K562 (cell line): ENCODE measurements at regions not wholly inside any gene's neighbourhood (a gene's known extent, or its start where the extent isn't known, plus 50 kb on each side); places are given as distances from the start of the nearest gene placed in this dataset.

Experiments
- ATAC-seq: fragments of 200-7000 bp; cut with Tn5 transposase; 3 replicates; pipeline ENCODE4 v1.9.1; 2020; ENCODE audit warnings: moderate library complexity
- BruUV-seq: library from RNA; stranded (reverse); fragments of 400-500 nt; replicated peaks from 2 replicates; lab custom pipeline; 2021; lab: Mats Ljungman, UMichigan
- CTCF ChIA-PET: fragments of 300-600 bp; formaldehyde crosslinking; extraction: SDS; loops from one replicate; lab custom pipeline; 2021; ENCODE audit warnings: low intra/inter-chr PET ratio; lab: Yijun Ruan, JAX
- POLR2A ChIA-PET: fragments of 300-600, 350-650 bp; sonication (Branson Sonifier 250); formaldehyde crosslinking; extraction: SDS; loops from one replicate; lab custom pipeline; 2021; ENCODE audit warnings: antibody characterized with exemption, inconsistent platforms; lab: Yijun Ruan, JAX
- DNase-seq, 4 experiments: peaks; one replicate each; pipeline versions ENCODE4 v3.0.0 to v3.0.0-alpha.2; 2011 to 2018; ENCODE audit warnings: low spot score in 3 of 4, mixed read lengths in 3 of 4; ENCODE audit errors: extremely low read depth in 1 of 4
- FAIRE-seq: peaks from 2 replicates; lab custom pipeline; 2011; peaks lifted over from hg19 to GRCh38; lab: Jason Lieb, UNC
- H2AFZ ChIP-seq: 2 replicates; pipeline ENCODE4 v1.6.0; 2011; ENCODE audit warnings: low read depth, low read length, control low read depth, inconsistent platforms
- H3K27ac ChIP-seq: fragments of 200-600 bp; 3 replicates; pipeline ENCODE4 v1.8.0; 2011; ENCODE audit warnings: low read depth, mild to moderate bottlenecking, control low read depth, inconsistent platforms, low read length, moderate library complexity, mixed read lengths; ENCODE audit errors: extremely low read depth
- H3K27me3 ChIP-seq, 2 experiments: fragments of 300-600 bp in 1 of 2; 2 replicates in 1 of 2; 3 replicates in 1 of 2; pipeline versions ENCODE4 v1.6.0 to v1.8.0; 2011; ENCODE audit warnings: inconsistent platforms in 2 of 2, low read length in 2 of 2, mild to moderate bottlenecking in 1 of 2, mixed read lengths in 1 of 2, moderate library complexity in 1 of 2; ENCODE audit not compliant: control insufficient read depth in 2 of 2, insufficient read depth in 2 of 2
- H3K36me3 ChIP-seq: fragments of 300-600 bp; 3 replicates; pipeline ENCODE4 v1.8.0; 2011; ENCODE audit warnings: mild to moderate bottlenecking, low read length, inconsistent platforms; ENCODE audit not compliant: control insufficient read depth, insufficient read depth
- H3K4me1 ChIP-seq, 2 experiments: fragments of 200-600 bp in 1 of 2; replicated peaks in 1 of 2; 2 replicates in 1 of 2; 3 replicates in 1 of 2; pipeline versions ENCODE4 v1.5.1 to v1.8.0; 2011; ENCODE audit warnings: inconsistent platforms in 2 of 2, low read length in 2 of 2, mild to moderate bottlenecking in 1 of 2, mixed read lengths in 1 of 2, moderate library complexity in 1 of 2; ENCODE audit not compliant: control insufficient read depth in 2 of 2, insufficient read depth in 2 of 2
- H3K4me2 ChIP-seq: 2 replicates; pipeline ENCODE4 v1.6.1; 2011; ENCODE audit warnings: low read length, control low read depth, inconsistent platforms, mixed read lengths; ENCODE audit not compliant: insufficient read depth
- H3K4me3 ChIP-seq: fragments of 200-600 bp; sonication (generic), shearing (Covaris generic); 2 replicates; pipeline ENCODE4 v1.5.1; 2016; ENCODE audit warnings: control low read depth, inconsistent platforms
- H3K79me2 ChIP-seq: fragments of 200-600 bp; 3 replicates; pipeline ENCODE4 v1.8.0; 2011; ENCODE audit warnings: low read length, inconsistent platforms; ENCODE audit not compliant: control insufficient read depth, insufficient read depth
- H3K9ac ChIP-seq, 2 experiments: 2 replicates each; pipeline versions ENCODE4 v1.6.0 to v1.6.1; 2011; ENCODE audit warnings: low read depth in 2 of 2, low read length in 2 of 2, control low read depth in 1 of 2, inconsistent platforms in 1 of 2, mild to moderate bottlenecking in 1 of 2, mixed read lengths in 1 of 2; ENCODE audit not compliant: insufficient read depth in 1 of 2
- H3K9me1 ChIP-seq: one replicate; pipeline ENCODE4 v1.6.0; 2011; ENCODE audit warnings: inconsistent platforms, mild to moderate bottlenecking, low read length, moderate library complexity; ENCODE audit not compliant: control insufficient read depth, insufficient read depth
- H3K9me3 ChIP-seq: replicated peaks from 2 replicates; pipeline ENCODE4 v1.5.1; 2011; ENCODE audit warnings: low read depth, low read length, inconsistent platforms; ENCODE audit not compliant: control insufficient read depth, insufficient read depth
- H4K20me1 ChIP-seq: replicated peaks from 2 replicates; pipeline ENCODE4 v1.6.1; 2011; ENCODE audit warnings: low read length, inconsistent platforms, mixed read lengths; ENCODE audit not compliant: control insufficient read depth, insufficient read depth
- ATF6 ChIP-seq: sonication (generic); formaldehyde crosslinking; IDR thresholded peaks from 2 replicates; pipeline ENCODE4 v1.4.0; 2020; ENCODE audit warnings: mild to moderate bottlenecking, missing genetic modification reagents
- ATF7 ChIP-seq: fragments of 450-650 bp; IDR thresholded peaks from 2 replicates; pipeline ENCODE4 v1.7.1; 2014; ENCODE audit warnings: mild to moderate bottlenecking, moderate library complexity
- BDP1 ChIP-seq: IDR thresholded peaks from 3 replicates; pipeline ENCODE4 v1.6.1; 2011; ENCODE audit not compliant: insufficient read length, insufficient read depth
- FIP1L1 ChIP-seq: fragments of 200-400 bp; formaldehyde crosslinking; IDR thresholded peaks from 2 replicates; pipeline ENCODE4 v1.6.1; 2018; ENCODE audit warnings: mild to moderate bottlenecking, low read depth, low read length; ENCODE audit not compliant: poor library complexity, severe bottlenecking
- FOXA1 ChIP-seq: fragments of 450-650 bp; IDR thresholded peaks from 2 replicates; pipeline ENCODE4 v1.6.1; 2016; ENCODE audit warnings: mild to moderate bottlenecking, borderline replicate concordance
- GABPA ChIP-seq: fragments of 200-800 bp; sonication (Bioruptor generic); conservative IDR thresholded peaks from 2 replicates; pipeline ENCODE4 v1.6.1; 2016; ENCODE audit warnings: low read depth, missing genetic modification characterization, missing compliant biosample characterization
- HES1 ChIP-seq: fragments of 450-650 bp; IDR thresholded peaks from 2 replicates; pipeline ENCODE4 v1.6.1; 2016; ENCODE audit warnings: low read depth, mild to moderate bottlenecking, moderate library complexity
- JUNB ChIP-seq: fragments of 450-650 bp; formaldehyde crosslinking; conservative IDR thresholded peaks from 2 replicates; pipeline ENCODE4 v1.4.0; 2020; ENCODE audit warnings: mild to moderate bottlenecking
- KAT8 ChIP-seq: fragments of 450-650 bp; IDR thresholded peaks from 2 replicates; pipeline ENCODE4 v1.6.1; 2016; ENCODE audit warnings: low read depth, mild to moderate bottlenecking
- KLF1 ChIP-seq: fragments of 450-650 bp; IDR thresholded peaks from 2 replicates; pipeline ENCODE4 v1.6.1; 2016; ENCODE audit warnings: missing genetic modification characterization, missing compliant biosample characterization
- MAZ ChIP-seq, 2 experiments: fragments of 450-650 bp in 1 of 2; sonication (generic) in 1 of 2; formaldehyde crosslinking; IDR thresholded peaks in 1 of 2; conservative IDR thresholded peaks in 1 of 2; 2 replicates each; pipeline versions ENCODE4 v1.4.0 to v1.5.0; 2020; ENCODE audit warnings: mild to moderate bottlenecking in 1 of 2, missing genetic modification reagents in 1 of 2
- NCOR1 ChIP-seq: fragments of 450-650 bp; IDR thresholded peaks from 2 replicates; pipeline ENCODE4 v1.6.1; 2016; ENCODE audit warnings: mild to moderate bottlenecking, moderate library complexity
- PRMT5 ChIP-seq: sonication (generic); formaldehyde crosslinking; IDR thresholded peaks from 2 replicates; pipeline ENCODE4 v1.5.0; 2020; ENCODE audit warnings: missing genetic modification reagents
- SMARCC2 ChIP-seq: fragments of 450-650 bp; IDR thresholded peaks from 2 replicates; pipeline ENCODE4 v1.6.1; 2017; ENCODE audit warnings: antibody characterized with exemption, moderate library complexity, mild to moderate bottlenecking, low read depth
- TCF15 ChIP-seq: fragments of 250-450 bp; sonication (Bioruptor Pico); IDR thresholded peaks from 2 replicates; pipeline ENCODE4 v1.8.0; 2022; ENCODE audit warnings: moderate library complexity, mild to moderate bottlenecking, inconsistent platforms
- TCFL5 ChIP-seq: fragments of 250-450 bp; sonication (Bioruptor Pico); conservative IDR thresholded peaks from 2 replicates; pipeline ENCODE4 v1.6.1; 2021; ENCODE audit warnings: mild to moderate bottlenecking, moderate library complexity, matching md5 sums
- TRIM25 ChIP-seq: fragments of 450-650 bp; IDR thresholded peaks from 2 replicates; pipeline ENCODE4 v1.7.0; 2016; ENCODE audit warnings: borderline replicate concordance
- ZNF263 ChIP-seq: sonication (generic); formaldehyde crosslinking; IDR thresholded peaks from 2 replicates; pipeline ENCODE4 v1.8.0; 2022; ENCODE audit warnings: mild to moderate bottlenecking, missing genetic modification reagents, borderline replicate concordance
- ZNF274 ChIP-seq: IDR thresholded peaks from 2 replicates; pipeline ENCODE4 v1.6.1; 2011; ENCODE audit warnings: low read depth, mild to moderate bottlenecking, low read length, moderate library complexity, borderline replicate concordance
- ZNF778 ChIP-seq: fragments of 450-650 bp; formaldehyde crosslinking; IDR thresholded peaks from 2 replicates; pipeline ENCODE4 v1.4.0; 2020; ENCODE audit warnings: mild to moderate bottlenecking, moderate library complexity
- WGBS: fragments of 100-300 bp; shearing (Covaris generic); methylation state at CpG from one replicate; pipeline ENCODE4 v1.1.6; 2016; ENCODE audit warnings: low coverage, mixed read lengths; ENCODE audit not compliant: insufficient coverage; ENCODE audit errors: missing lambda C conversion rate; 5-methylcytosine and 5-hydroxymethylcytosine counted together
- in situ Hi-C: fragments of 300-500 bp; cut with MboI; formaldehyde crosslinking; loops from 4 replicates; pipeline ENCODE4 v1.15.0; 2018; ENCODE audit warnings: inconsistent platforms, mixed read lengths
- intact Hi-C: fragments of 100-400 bp; cut with micrococcal nuclease; formaldehyde crosslinking; loops from 2 replicates; pipeline ENCODE4 v1.14.2; 2022

GRCh38 chr10:105605918-105606317 is 964.8 kb downstream of the SORCS3 start (continued):
- TF ChIP-seq ZNF263: no peak
- TF ChIP-seq FIP1L1: no peak
- TF ChIP-seq ATF7: no peak
- TF ChIP-seq FOXA1: no peak

GRCh38 chr10:105605104-105605503 is 964.0 kb downstream of the SORCS3 start:
- no peak overlapping the region for H3K9ac ChIP-seq
- no peak overlapping the region for H3K4me2 ChIP-seq
- H3K27ac ChIP-seq: no peak overlapping the region
- H2AFZ ChIP-seq: no peak overlapping the region
- no peaks in the 10 kb centered on the region for H4K20me1 ChIP-seq
- ChIA-PET CTCF (no interaction called here), POLR2A (no interaction called here)
- in situ Hi-C loops: no loop called here
- H3K4me1 ChIP-seq: no peaks in the 10 kb centered on the region
- no peaks in the 10 kb centered on the region for H3K9me1 ChIP-seq
- no peaks in the 10 kb centered on the region for H3K9me3 ChIP-seq
- BruUV-seq: no TSS peak
- ATAC-seq (no peak), DNase-seq (no peak), FAIRE-seq (no peak)
- no peaks in the 10 kb centered on the region for H3K36me3 ChIP-seq
- no peaks in the 10 kb centered on the region for H3K79me2 ChIP-seq
- 5% methylated on average over 3 of the region's 3 CpGs for WGBS
- no peaks in the 10 kb centered on the region for H3K27me3 ChIP-seq
- no peak overlapping the region for H3K4me3 ChIP-seq
- intact Hi-C loops: no loop called here
- TF ChIP-seq PRMT5 (no peak), ATF6 (CRISPR knock-in tag) (no peak), ZNF778 (CRISPR knock-in tag) (no peak), HES1 (no peak), TRIM25 (no peak), TCF15 (CRISPR knock-in tag) (no peak), ZNF274 (no peak), KAT8 (no peak), NCOR1 (no peak), GABPA (tag) (no peak), BDP1 (no peak), JUNB (no peak), TCFL5 (CRISPR knock-in tag) (no peak), MAZ (CRISPR knock-in tag; conservative IDR thresholded peaks at IDR 0.05 in 1 of 2, IDR thresholded peaks at IDR 0.05 in 1 of 2) (no peak), KLF1 (tag) (no peak), SMARCC2 (no peak)
